GM20431 (cell line): ENCODE measurements at regions not wholly inside any gene's neighbourhood (a gene's known extent, or its start where the extent isn't known, plus 50 kb on each side); places are given as distances from the start of the nearest gene placed in this dataset.

Experiments used
- in situ Hi-C: fragments of 300-500 bp; cut with MseI, MboI; formaldehyde crosslinking; loops from one replicate; pipeline ENCODE4 v1.15.0; 2020; ENCODE audit warnings: low sequenced_read_pairs; ENCODE audit not compliant: unreplicated experiment

- in situ Hi-C loops = no loop called here
These were observed 648.6 kb upstream of the AGA start for GRCh38 chr4:178090640-178091411.

- in situ Hi-C loops = no loop called here
These were observed 659.9 kb upstream of the AGA start for GRCh38 chr4:178102139-178102538.

DNA sequence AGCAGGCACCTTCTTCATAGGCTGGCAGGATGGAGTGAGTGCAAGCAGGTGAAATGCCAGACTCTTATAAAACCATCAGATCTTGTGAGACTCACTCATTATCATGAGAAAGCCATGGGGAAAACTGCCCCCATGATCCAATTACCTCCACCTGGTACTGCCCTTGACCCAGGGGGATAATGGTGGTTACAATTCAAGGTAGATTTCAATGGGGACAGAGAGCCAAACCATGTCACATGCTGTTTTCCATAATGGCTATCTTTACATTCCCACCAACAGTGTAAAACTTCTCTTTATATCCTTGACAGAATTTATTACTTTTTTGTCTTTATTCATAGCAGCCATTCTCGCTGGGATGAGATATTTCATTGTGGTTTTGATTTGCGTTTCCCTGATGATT is 663.0 kb upstream of the AGA start:
- in situ Hi-C loops = no loop called here

DNA sequence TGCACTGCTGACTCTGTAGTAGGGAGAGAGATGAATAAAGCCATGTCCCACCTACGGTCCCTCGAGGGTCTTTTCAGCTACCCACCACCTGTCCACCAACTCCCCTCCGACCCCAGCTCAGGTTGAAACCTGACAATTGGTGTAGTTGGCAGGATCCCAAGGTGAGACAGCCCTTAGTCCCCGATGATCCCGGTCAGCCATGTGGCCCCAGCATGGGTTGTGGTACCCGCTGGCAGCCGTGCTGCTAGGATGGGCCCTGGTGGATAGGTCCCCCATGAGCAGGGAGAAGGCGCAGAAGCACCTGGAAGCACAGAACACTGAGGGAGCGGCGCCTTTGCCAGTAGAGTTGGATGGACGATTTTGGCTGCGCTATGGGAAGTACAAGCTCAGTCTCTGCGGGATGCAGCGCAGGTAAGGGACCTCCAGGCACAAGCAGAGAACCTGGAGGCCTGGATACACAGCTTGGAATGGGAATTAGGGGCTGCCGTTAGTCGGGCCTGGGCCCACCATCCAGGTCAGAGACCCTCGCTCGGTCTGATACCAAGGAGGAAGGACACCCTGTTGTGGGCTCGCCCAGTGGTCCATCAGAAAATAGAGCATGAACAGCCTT is 694.6 kb upstream of the AGA start:
- in situ Hi-C loops = no loop called here

DNA sequence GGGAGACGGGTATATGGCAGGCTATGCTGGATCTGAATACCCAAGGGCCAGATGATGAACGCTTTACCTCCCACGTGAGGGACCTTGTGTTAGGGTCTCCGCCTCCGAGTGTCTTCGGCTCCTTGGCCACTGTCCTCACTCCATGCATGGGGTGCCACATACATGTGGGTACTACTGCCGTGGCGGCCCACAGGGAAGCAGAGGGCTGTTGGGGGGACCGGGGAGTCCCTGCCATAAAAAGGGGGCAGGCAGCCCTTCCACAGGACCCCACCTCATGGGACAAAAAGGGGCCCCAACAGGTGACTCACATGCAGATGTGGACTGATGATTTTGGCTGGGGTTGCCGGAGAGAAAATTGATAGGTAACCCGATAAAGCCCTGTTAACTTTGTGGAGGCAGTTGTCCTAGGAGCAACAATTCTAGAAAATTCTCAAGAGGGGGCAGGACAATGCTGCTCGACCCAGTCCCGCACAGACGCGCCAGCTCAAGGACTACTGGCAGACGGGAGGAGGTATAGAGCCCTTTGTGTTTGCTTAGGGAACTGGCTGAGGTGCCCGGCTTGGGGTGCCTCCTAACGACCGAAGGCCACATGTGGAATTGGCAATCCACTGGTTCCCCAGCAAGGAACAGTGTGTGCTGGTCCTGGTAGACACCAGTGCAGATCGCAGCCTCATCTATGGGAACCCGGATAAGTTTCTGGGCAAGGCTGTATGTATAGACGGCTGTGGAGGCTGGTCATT is 695.7 kb upstream of the AGA start:
- in situ Hi-C loops = no loop called here

DNA sequence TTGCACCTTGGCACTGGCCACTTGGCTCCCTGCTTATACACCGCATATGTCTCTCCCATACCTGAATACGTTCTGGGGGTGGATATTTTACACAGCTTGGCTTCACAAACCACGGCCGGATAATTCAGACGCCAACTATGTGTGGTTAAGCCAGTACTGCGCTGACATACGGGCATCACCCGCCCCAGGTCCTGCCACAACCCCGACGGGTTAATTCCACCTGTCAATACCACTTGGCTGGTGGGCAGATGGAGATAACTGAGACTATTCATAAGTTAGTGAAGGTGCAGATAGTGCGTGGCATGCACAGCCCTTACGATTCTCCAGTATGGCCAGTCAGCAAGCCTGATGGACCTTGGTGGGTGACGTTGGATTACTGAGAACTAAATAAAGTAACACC is 696.3 kb upstream of the AGA start:
- in situ Hi-C loops = no loop called here

- in situ Hi-C loops = no loop called here
These were observed 698.2 kb upstream of the AGA start for GRCh38 chr4:178140326-178140915.

DNA sequence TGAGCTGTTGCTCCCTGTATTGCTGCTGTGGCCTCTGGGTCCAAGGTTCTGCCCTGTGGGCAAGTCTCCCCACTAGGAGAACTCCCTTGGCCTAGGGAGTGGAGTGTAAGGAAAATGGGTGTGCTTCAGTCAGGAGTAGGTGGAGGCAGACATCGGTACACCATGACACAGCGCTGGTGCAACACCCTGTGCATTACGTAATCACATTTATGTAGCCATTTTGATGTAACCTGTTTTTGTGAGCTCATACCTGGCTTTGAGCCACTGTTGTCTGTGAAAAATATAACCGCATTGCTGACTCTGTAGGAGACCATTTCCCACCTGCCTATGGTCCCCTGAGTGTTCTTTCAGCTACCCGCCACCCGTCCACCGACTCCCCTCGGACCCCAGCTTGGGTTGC is 700.5 kb upstream of the AGA start:
- in situ Hi-C loops = no loop called here

DNA sequence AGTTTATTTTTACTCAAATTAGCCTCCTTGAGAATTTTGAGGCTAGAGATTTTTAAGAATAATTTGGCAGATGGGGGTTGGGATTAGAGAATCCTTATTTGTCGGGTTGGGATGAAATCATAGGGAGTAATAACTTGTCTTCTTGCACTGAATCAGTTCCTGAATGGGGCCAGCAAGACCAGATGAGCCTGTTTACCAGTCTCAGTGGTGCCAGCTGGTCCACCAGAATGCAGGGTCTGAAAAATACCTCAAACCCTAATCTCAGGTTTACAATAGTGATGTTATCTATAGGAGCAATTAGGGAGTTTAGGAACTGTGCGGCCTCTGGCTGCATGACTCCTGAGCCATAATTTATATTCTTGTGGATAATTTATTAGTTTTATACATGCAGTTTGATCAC is 705.9 kb upstream of the AGA start:
- in situ Hi-C loops = no loop called here

DNA sequence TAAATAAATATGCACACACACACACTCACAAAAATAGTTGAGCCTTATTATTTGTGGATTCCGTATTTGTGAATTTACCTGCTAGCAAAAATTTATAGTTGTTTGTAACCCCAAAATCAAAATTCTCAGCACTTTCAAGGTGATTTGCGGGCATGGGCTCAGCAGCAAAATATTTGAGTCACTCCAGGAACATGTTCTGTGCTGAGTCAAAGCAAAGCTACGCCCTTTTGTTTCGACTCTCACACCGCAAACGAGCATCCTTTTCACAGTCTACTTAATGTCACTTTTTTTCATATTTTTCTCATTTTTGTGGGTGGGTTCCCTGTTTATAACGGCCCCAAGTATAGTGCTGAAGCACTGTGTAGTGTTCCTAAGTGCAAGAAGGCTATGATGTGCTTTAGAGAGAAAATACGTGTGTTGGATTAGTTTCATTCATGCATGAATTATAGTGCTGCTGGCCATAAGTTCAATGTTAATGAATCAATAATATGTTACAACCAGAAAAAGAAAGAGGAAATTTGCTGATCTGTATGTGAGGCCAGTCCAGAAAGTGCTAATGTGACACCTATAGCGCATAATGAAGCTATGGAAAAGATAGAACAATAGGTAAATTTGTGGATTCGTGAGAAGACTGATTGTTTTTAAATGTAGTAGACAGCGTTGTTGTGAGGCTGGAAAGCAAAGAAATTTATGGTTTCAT is 723.2 kb upstream of the AGA start:
- in situ Hi-C loops = no loop called here

DNA sequence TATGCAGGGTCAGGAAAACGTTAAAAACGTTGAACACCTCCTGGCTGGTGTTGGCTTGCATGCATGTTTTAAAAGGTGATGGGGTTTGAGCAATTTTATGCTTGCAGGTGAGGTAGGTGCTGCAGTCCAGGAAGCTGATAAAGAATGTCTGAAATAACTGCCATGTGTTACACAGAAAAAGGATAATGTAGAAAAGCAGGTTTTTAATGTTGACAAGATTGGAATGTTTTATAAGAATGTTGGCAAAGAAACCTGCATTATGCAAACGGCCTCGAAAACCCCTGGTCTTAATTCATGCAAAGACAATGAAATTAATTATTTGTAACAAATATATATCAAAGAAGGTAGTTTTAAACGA is 723.7 kb upstream of the AGA start:
- in situ Hi-C loops = no loop called here

DNA sequence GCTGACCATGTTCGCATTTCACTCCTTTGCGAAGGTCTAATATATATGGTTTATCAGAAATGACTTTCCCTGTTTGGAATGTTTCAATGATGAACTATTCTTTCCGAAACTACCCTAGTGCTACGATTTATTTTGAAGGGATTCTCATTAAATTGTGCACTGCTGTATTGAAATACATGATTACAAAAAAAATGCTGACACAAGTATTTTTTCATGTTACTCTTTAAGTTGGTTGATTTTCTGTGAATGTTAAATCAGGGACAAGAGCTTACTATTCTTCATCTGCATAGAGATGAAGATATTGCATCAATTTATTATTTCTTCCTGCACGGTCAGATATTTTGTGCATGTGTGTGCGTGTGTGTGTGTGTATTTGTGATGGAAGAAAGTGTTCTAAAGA is 731.5 kb upstream of the AGA start:
- in situ Hi-C loops = no loop called here

- in situ Hi-C loops = no loop called here
These were observed 732.5 kb upstream of the AGA start for GRCh38 chr4:178174756-178175155.

- in situ Hi-C loops = no loop called here
These were observed 743.3 kb upstream of the AGA start for GRCh38 chr4:178185517-178185916.

DNA sequence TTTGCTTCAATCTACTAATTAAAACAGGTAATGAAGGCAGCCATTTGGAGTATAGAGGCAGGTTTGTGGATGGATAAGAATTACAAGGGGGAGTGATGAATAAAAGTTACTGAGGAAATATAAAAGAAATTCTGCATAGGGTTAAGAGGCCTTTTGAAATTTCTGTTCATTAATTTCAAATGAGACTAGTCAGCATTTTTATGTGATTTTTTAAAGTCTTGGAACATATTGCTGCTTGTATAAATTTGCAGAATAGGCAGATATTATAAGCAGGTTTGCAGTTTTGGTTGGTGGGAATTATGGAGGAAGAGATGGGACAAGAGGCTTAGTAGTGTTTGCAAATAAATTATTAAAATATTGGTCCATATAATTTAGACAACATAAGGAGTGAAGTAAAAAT is 750.4 kb upstream of the AGA start:
- in situ Hi-C loops = no loop called here

GRCh38 chr4:178196751-178197374 is 754.6 kb upstream of the AGA start:
- in situ Hi-C loops = no loop called here

DNA sequence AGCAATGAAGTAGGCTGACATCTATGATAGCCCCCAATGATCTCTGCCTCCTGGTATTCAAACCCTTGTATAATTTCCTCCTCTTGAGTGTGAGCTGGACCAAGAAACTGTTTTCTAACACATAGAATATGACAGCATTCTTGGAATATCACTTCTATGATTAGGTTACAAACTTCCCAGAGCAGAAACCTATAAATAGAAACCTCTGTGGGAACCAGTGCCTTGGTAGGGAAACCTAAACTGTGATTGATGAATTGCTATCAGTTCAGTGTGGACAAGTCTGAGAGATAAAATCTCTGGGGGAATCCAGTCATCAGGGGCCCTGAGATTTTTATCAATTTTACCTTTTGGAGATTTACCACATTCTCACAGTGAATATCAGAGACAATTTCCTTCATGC is 756.5 kb upstream of the AGA start:
- in situ Hi-C loops = no loop called here

GRCh38 chr4:178202422-178202821 is 760.2 kb upstream of the AGA start:
- in situ Hi-C loops = no loop called here

GRCh38 chr4:178205826-178206225 is 763.6 kb upstream of the AGA start:
- in situ Hi-C loops = no loop called here

- in situ Hi-C loops = no loop called here
These were observed 773.1 kb upstream of the AGA start for GRCh38 chr4:178215309-178215708.
